ENCODE measurements at regions not wholly inside any gene's neighbourhood (a gene's known extent, or its start where the extent isn't known, plus 50 kb on each side); places are given as distances from the start of the nearest gene placed in this dataset.

GRCh38 chr12:66066137-66066928 is 64.2 kb downstream of the LLPH start:
- no peaks in the 10 kb centered on the region for H3K9me2 ChIP-seq (ENCODE audit: insufficient read depth)
- Mint-ChIP-seq H3K27ac (no peak overlapping the region), H3K4me1 (peaks cover 29% of the 10 kb centered on the region), H3K4me3 (no peak overlapping the region), H3K9me3 (no peaks in the 10 kb centered on the region), H3K27me3 (ENCODE audit: insufficient read depth, low read depth, poor library complexity) (no peaks in the 10 kb centered on the region), H3K36me3 (ENCODE audit: low read depth) (no peaks in the 10 kb centered on the region)
- H4K20me1 ChIP-seq (replicated peaks; ENCODE audit: insufficient read depth) = no peaks in the 10 kb centered on the region
- H3K27me3 ChIP-seq (ENCODE audit: insufficient read depth) = no peaks in the 10 kb centered on the region
- DNase-seq (ENCODE audit: low spot score) (no peak), ATAC-seq (no peak)
- no peak for TF ChIP-seq EZH2phosphoT487 (IDR thresholded peaks at IDR 0.05; ENCODE audit: unreplicated experiment)
- 0 out of 4 replicates have a peak, but pooled peaks of 1 of the 2 experiments have one; percentile 2 for TF ChIP-seq CTCF (conservative IDR thresholded peaks at IDR 0.05; ENCODE audit: low read depth in 2 of 2)
- H3K27ac ChIP-seq (ENCODE audit: low read depth) = no peak overlapping the region
- no peaks in the 10 kb centered on the region; the same call in 1 of the 2 replicates for H3F3A ChIP-seq (replicated peaks; ENCODE audit: low read depth)
- H3K79me2 ChIP-seq (replicated peaks; ENCODE audit: insufficient read depth) = no peaks in the 10 kb centered on the region
- peak overlapping the region; percentile 33; the same call in 1 of the 2 replicates for H2AFZ ChIP-seq
- H3K4me1 ChIP-seq (ENCODE audit: insufficient read depth) = peaks cover 28% of the 10 kb centered on the region
- H3K36me3 ChIP-seq (ENCODE audit: insufficient read depth) = no peaks in the 10 kb centered on the region
- no peak overlapping the region for H3K4me3 ChIP-seq
- no peak overlapping the region for H3K4me2 ChIP-seq

- H3K4me1 ChIP-seq (ENCODE audit: insufficient read depth) = peaks cover 35% of the 10 kb centered on the region
- no peaks in the 10 kb centered on the region for H3K9me2 ChIP-seq (ENCODE audit: insufficient read depth)
- peak overlapping the region; percentile 33; the same call in 1 of the 2 replicates for H2AFZ ChIP-seq
- H3K27ac ChIP-seq (ENCODE audit: low read depth) = no peak overlapping the region
- no peaks in the 10 kb centered on the region for H3K79me2 ChIP-seq (replicated peaks; ENCODE audit: insufficient read depth)
- H3K36me3 ChIP-seq (ENCODE audit: insufficient read depth) = no peaks in the 10 kb centered on the region
- H3F3A ChIP-seq (replicated peaks; ENCODE audit: low read depth) = no peaks in the 10 kb centered on the region; the same call in 1 of the 2 replicates
- H3K4me2 ChIP-seq = no peak overlapping the region
- Mint-ChIP-seq H3K27ac (no peak overlapping the region), H3K27me3 (ENCODE audit: insufficient read depth, low read depth, poor library complexity) (peaks cover 1% of the 10 kb centered on the region), H3K36me3 (ENCODE audit: low read depth) (no peaks in the 10 kb centered on the region), H3K9me3 (no peaks in the 10 kb centered on the region), H3K4me1 (peaks cover 32% of the 10 kb centered on the region), H3K4me3 (no peak overlapping the region)
- no peak overlapping the region for H3K4me3 ChIP-seq
- DNase-seq (ENCODE audit: low spot score) (no peak), ATAC-seq (no peak)
- H3K27me3 ChIP-seq (ENCODE audit: insufficient read depth) = no peaks in the 10 kb centered on the region
- H4K20me1 ChIP-seq (replicated peaks; ENCODE audit: insufficient read depth) = no peaks in the 10 kb centered on the region
- TF ChIP-seq ETS1 (IDR thresholded peaks at IDR 0.05) (no peak), EZH2 (IDR thresholded peaks at IDR 0.05; ENCODE audit: low read depth, unreplicated experiment) (no peak), CREB1 (CRISPR knock-in tag; IDR thresholded peaks at IDR 0.05; ENCODE audit: low read depth) (no peak), JUNB (IDR thresholded peaks at IDR 0.05; ENCODE audit: unreplicated experiment) (no peak), ZNF114 (CRISPR knock-in tag; IDR thresholded peaks at IDR 0.05) (no peak), STAT1 (IDR thresholded peaks at IDR 0.05; ENCODE audit: unreplicated experiment) (no peak), REST (IDR thresholded peaks at IDR 0.05; ENCODE audit: unreplicated experiment) (no peak), POLR2AphosphoS5 (IDR thresholded peaks at IDR 0.05; ENCODE audit: low read depth) (no peak)
Measured at GRCh38 chr12:66065641-66066136, 64.9 kb downstream of the LLPH start.

Measured in GM23338 (cell line).